ENCODE measurements at regions not wholly inside any gene's neighbourhood (a gene's known extent, or its start where the extent isn't known, plus 50 kb on each side); places are given as distances from the start of the nearest gene placed in this dataset.

DNA sequence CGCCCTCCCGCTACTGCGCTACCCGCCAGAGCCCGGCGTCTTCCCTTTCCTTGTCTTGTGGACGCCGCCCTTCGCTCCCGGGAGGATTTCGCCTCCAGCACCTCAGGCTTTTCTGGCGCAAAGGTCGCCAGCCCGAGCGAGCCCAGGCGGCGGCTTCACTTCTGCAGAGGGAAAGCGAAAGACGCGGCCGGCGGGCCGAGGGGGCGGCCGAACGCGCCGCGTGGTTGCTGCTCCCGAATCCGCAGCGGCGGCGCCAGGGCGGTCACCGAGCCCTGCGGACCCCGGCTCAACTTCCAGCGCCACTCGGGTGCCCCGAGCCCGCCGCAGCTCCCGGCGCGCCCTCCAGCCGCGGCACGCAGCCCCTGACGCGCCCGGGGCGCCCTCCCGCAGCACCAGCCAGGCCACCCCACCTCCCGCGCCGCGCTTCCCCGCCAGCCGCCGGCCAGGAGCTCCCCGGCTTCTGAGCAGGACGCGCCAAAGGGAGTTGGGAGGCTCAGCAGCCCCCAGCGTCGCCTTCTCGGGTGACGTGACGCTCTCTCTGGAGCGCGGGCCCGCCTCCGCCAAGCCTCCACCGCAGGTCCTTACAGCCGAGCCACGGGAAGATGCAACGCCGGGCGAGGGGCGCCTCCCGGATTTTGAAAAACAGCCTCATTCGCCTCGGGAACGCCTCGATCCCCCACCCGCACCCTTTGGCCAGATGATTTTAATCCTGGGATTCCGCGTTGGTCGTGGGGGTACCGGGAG lies 84.9 kb upstream of the EPB41L3 start:
- no peak for TF ChIP-seq CTCF (conservative IDR thresholded peaks at IDR 0.05)
- H3K27ac ChIP-seq, result no peak overlapping the region

DNA sequence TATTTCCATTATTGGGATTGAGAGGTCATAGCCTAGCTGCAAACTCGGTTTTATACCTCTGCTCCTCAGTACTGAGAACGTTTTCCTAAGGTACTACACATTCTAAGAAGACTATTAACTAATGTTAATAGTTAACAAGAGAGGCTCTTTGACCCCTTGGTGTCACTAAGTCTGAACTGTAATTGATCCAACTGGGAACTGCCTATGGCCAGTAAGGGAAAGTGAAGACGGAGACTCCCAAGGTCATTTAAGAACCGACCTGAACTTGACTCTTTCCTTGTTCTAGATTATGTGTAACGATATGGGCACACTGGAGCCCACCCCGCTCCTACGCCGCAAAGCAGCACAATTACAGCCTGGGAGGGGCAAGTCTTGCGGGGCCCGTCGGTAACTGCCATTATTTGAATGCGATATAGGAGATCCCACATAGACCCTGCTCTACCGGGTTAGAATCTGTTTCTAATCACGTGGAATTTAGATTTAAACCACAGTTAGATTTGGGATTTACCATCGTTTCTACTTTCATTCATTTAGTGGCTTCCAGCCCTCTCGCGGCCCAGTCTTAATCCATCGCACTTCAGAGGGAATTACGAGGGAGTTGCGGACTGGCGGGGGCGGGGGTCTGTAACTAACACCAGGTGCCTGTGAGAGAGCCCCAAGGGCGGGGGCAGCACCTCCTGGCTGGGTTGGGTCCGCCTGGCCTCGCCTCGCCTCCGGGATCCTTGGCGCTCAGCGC lies 84.1 kb upstream of the EPB41L3 start:
- no peak overlapping the region for H3K27ac ChIP-seq
- TF ChIP-seq CTCF (conservative IDR thresholded peaks at IDR 0.05), result no peak

- H3K27ac ChIP-seq, result no peak overlapping the region
- TF ChIP-seq CTCF (conservative IDR thresholded peaks at IDR 0.05), result no peak
Observed at GRCh38 chr18:5626130-5626880, 82.5 kb upstream of the EPB41L3 start.

DNA sequence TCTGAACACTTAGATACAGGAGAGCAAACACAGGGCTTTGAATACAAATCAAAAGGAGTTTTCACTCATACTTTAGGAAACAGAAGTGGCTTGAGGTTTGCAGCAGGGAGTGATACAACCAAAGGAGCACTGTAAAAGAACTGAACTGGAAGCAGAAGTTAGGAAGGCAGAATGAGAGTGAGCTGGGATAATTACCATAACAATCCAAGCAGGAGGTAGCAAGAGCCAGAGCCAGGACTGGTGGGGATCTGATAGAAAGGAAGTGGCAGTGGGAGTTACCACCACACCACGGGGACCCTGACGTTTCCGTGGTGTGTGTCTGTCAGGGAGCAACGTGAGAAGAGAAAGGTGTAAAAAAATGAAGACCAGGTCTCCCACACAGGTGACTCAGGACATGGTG lies 81.3 kb upstream of the EPB41L3 start:
- no peak for TF ChIP-seq CTCF (conservative IDR thresholded peaks at IDR 0.05)
- no peak overlapping the region for H3K27ac ChIP-seq

DNA sequence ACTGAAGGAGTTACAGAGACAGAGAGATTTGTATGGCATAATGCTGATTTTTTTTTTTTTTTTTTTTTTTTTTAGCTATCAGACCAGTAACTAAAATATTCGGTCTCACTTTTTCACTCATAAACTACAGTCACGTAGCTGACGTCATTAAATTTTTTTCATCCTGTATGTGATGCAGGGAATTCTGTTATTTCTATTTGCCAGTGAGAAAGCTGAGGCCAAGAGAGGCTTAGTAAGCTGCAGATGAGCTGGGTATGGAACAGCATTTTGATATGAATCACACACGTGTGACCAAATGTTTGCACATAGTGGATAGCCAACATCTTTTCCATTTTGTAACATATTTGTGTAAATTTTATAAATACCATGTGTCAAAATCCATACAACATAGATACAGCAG lies 79.1 kb upstream of the EPB41L3 start:
- no peak overlapping the region for H3K27ac ChIP-seq
- no peak for TF ChIP-seq CTCF (conservative IDR thresholded peaks at IDR 0.05)

DNA sequence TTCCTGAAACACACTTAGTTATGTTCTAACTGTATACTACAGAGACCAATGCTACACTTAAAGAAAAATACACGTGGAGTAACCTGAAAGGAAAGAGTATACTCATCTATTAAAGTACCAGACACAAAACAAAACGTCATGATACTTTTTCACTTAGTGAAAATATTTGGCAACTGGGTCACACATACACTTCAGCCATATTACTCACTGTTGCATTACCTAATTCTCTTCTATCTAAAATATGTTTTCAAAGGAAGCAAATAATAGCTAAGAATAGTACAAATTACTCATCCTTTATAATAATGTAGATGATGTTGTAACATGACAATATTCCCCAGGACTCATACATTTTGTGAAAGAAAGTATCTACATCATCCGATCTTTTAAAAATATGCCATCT lies 76.5 kb upstream of the EPB41L3 start:
- H3K27ac ChIP-seq, result no peak overlapping the region
- TF ChIP-seq CTCF (conservative IDR thresholded peaks at IDR 0.05), result no peak

- no peak overlapping the region for H3K27ac ChIP-seq
- TF ChIP-seq CTCF (conservative IDR thresholded peaks at IDR 0.05), result no peak
Observed at GRCh38 chr18:5619376-5619775, 75.6 kb upstream of the EPB41L3 start.

Data from VCaP (cell line).